Stomach (tissue), 4 donors: ENCODE measurements at regions not wholly inside any gene's neighbourhood (a gene's known extent, or its start where the extent isn't known, plus 50 kb on each side); places are given as distances from the start of the nearest gene placed in this dataset.
"Not testable (repeated sequence)": the region's sequence is repeated elsewhere in the genome, so short reads cannot be mapped to it uniquely, and the experiment has no call there.

Experiments
- POLR2A ChIP-seq, 4 donors: fragments of 450-650 bp; IDR thresholded peaks; one replicate each; pipeline ENCODE4 v1.6.1; 2016; ENCODE audit warnings: antibody characterized with exemption in 4 of 4, control low read depth in 2 of 4, mild to moderate bottlenecking in 1 of 4, moderate library complexity in 1 of 4
- POLR2AphosphoS5 ChIP-seq, 3 donors: sonication (generic); formaldehyde crosslinking; IDR thresholded peaks; one replicate each; pipeline ENCODE4 v1.6.1; 2016; ENCODE audit warnings: antibody characterized with exemption in 3 of 3
- TF ChIP-seq, protein P1 (sequence below), 7 experiments: fragments of 450-650 bp in 4 of 7; fragments of 200-600 bp in 3 of 7; sonication (generic) in 3 of 7; IDR thresholded peaks; one replicate each; pipeline ENCODE4 v1.5.1; 2016 to 2019; ENCODE audit warnings: antibody characterized with exemption in 7 of 7, control low read depth in 2 of 7, mild to moderate bottlenecking in 1 of 7

DNA sequence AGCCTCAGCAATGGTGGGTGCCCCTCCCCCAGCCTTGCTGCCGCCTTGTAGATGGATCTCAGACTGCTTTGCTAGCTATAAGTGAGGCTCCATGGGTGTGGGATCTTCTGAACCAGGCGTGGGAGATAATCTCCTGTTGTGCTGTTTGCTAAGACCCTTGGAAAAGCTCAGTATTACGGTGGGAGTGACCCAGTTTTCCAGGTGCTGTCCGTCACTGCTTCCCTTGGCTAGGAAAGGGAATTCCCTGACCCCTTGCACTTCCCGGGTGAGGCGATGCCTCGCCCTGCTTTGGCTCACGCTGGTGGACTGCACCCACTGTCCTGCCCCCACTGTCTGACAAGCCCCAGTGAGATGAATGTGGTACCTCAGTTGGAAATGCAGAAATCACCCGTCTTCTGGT, 411.2 kb downstream of the RAB38 start:
- TF ChIP-seq, protein P1, sequence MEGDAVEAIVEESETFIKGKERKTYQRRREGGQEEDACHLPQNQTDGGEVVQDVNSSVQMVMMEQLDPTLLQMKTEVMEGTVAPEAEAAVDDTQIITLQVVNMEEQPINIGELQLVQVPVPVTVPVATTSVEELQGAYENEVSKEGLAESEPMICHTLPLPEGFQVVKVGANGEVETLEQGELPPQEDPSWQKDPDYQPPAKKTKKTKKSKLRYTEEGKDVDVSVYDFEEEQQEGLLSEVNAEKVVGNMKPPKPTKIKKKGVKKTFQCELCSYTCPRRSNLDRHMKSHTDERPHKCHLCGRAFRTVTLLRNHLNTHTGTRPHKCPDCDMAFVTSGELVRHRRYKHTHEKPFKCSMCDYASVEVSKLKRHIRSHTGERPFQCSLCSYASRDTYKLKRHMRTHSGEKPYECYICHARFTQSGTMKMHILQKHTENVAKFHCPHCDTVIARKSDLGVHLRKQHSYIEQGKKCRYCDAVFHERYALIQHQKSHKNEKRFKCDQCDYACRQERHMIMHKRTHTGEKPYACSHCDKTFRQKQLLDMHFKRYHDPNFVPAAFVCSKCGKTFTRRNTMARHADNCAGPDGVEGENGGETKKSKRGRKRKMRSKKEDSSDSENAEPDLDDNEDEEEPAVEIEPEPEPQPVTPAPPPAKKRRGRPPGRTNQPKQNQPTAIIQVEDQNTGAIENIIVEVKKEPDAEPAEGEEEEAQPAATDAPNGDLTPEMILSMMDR (IDR thresholded peaks at IDR 0.05), result not testable (repeated sequence)
- not testable (repeated sequence) for TF ChIP-seq POLR2A, POLR2AphosphoS5 (IDR thresholded peaks at IDR 0.05)
